Neural progenitor cell (in vitro differentiated cells): ENCODE measurements at regions not wholly inside any gene's neighbourhood (a gene's known extent, or its start where the extent isn't known, plus 50 kb on each side); places are given as distances from the start of the nearest gene placed in this dataset.

Experiments
- DNase-seq: peaks from one replicate; pipeline ENCODE4 v3.0.0-alpha.2; 2016; ENCODE audit warnings: low spot score
- H2AFZ ChIP-seq: fragments of 200-600 bp; sonication (generic); replicated peaks from 2 replicates; pipeline ENCODE4 v1.6.1; 2016; ENCODE audit warnings: antibody characterized with exemption
- H3F3A ChIP-seq: fragments of 200-600 bp; sonication (generic); 2 replicates; pipeline ENCODE4 v1.6.1; 2016; ENCODE audit warnings: antibody characterized with exemption, low read depth
- H3K27ac ChIP-seq: fragments of 200-600 bp; sonication (generic); 2 replicates; pipeline ENCODE4 v1.5.1; 2016; ENCODE audit warnings: mild to moderate bottlenecking
- H3K27me3 ChIP-seq: fragments of 200-600 bp; sonication (generic); 2 replicates; pipeline ENCODE4 v1.6.1; 2016; ENCODE audit warnings: mild to moderate bottlenecking, moderate library complexity
- H3K36me3 ChIP-seq: fragments of 200-600 bp; sonication (generic); 2 replicates; pipeline ENCODE4 v1.5.1; 2016
- H3K4me1 ChIP-seq: fragments of 200-600 bp; sonication (generic); 2 replicates; pipeline ENCODE4 v1.6.1; 2016; ENCODE audit warnings: mixed run types
- H3K4me2 ChIP-seq: fragments of 200-600 bp; sonication (generic); 2 replicates; pipeline ENCODE4 v1.6.1; 2016
- H3K4me3 ChIP-seq: fragments of 200-600 bp; sonication (generic); 2 replicates; pipeline ENCODE4 v1.5.1; 2016
- H3K79me2 ChIP-seq: fragments of 200-600 bp; sonication (generic); 2 replicates; pipeline ENCODE4 v1.6.1; 2016; ENCODE audit warnings: low read depth
- H3K9ac ChIP-seq: fragments of 200-600 bp; sonication (generic); 2 replicates; pipeline ENCODE4 v1.6.1; 2016
- H3K9me3 ChIP-seq: fragments of 200-600 bp; sonication (generic); 2 replicates; pipeline ENCODE4 v1.5.1; 2016; ENCODE audit warnings: low read depth
- H4K20me1 ChIP-seq: fragments of 200-600 bp; sonication (generic); 2 replicates; pipeline ENCODE4 v1.6.1; 2016; ENCODE audit warnings: low read depth
- H3K27ac Mint-ChIP-seq: 3 replicates; pipeline ENCODE4 v1.8.0; 2021; ENCODE audit warnings: mixed read lengths
- H3K27me3 Mint-ChIP-seq: 2 replicates; pipeline ENCODE4 v1.8.0; 2022; ENCODE audit warnings: low read depth, mild to moderate bottlenecking, inconsistent platforms, moderate library complexity, mixed read lengths; ENCODE audit not compliant: insufficient read depth
- H3K36me3 Mint-ChIP-seq: 3 replicates; pipeline ENCODE4 v1.8.0; 2021; ENCODE audit warnings: mixed read lengths
- H3K4me1 Mint-ChIP-seq: 3 replicates; pipeline ENCODE4 v1.8.0; 2021; ENCODE audit warnings: mixed read lengths
- H3K4me3 Mint-ChIP-seq: 3 replicates; pipeline ENCODE4 v1.8.0; 2021; ENCODE audit warnings: mild to moderate bottlenecking, moderate library complexity, mixed read lengths
- H3K9me3 Mint-ChIP-seq: 3 replicates; pipeline ENCODE4 v1.8.0; 2020; ENCODE audit warnings: mixed read lengths
- EZH2 ChIP-seq: fragments of 200-600 bp; sonication (generic); IDR thresholded peaks from 2 replicates; pipeline ENCODE4 v1.6.1; 2017; ENCODE audit warnings: antibody characterized with exemption, mild to moderate bottlenecking, moderate library complexity
- EZH2phosphoT487 ChIP-seq: fragments of 200-600 bp; sonication (generic); IDR thresholded peaks from 2 replicates; pipeline ENCODE4 v1.6.1; 2017; ENCODE audit warnings: antibody characterized with exemption
- TF ChIP-seq, protein P1 (sequence below): fragments of 200-600 bp; sonication (generic); IDR thresholded peaks from 2 replicates; pipeline ENCODE4 v1.5.1; 2017; ENCODE audit warnings: antibody characterized with exemption, mild to moderate bottlenecking

DNA sequence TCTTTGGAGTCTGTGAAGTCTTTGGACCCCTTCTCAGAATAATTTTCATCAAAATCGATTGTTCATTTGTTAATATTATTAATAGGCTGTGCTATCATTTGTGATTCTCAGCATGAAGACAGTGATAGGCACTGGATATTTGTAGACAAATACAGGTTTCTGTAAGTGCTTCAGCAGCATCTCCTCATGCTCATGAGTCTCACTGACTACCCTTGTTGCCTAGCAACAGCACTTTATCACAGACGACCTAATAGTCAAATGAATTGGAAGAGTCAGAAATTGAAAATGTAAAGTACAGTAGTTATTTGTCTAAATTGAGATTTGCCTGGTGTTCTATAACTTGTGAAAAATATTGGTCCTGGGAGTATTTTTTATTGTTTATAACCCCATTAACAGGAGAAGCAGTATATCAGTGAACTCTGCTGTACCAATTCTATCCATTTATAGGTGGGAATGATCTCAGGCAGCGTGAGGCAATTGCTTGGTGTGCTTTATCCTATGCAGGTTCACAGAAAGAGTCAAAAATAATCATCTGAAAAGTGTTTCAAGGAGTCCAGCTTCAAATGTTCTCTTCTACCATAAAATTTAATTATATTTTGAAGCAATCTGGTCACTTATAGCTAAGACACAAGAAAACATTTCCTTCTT, 684.6 kb downstream of the RFPL4B start:
- no peaks in the 10 kb centered on the region for H3F3A ChIP-seq
- H3K4me3 ChIP-seq: no peak overlapping the region
- H3K4me1 ChIP-seq: no peaks in the 10 kb centered on the region
- no peaks in the 10 kb centered on the region for H3K27me3 ChIP-seq
- no peaks in the 10 kb centered on the region for H3K9me3 ChIP-seq
- peaks cover 19% of the 10 kb centered on the region for H3K9me3 Mint-ChIP-seq
- H2AFZ ChIP-seq: no peak overlapping the region
- no peaks in the 10 kb centered on the region for H4K20me1 ChIP-seq
- H3K4me1 Mint-ChIP-seq: peaks cover 23% of the 10 kb centered on the region
- no peaks in the 10 kb centered on the region for H3K27me3 Mint-ChIP-seq
- no peak overlapping the region for H3K9ac ChIP-seq
- H3K36me3 ChIP-seq: no peaks in the 10 kb centered on the region
- peaks cover 2% of the 10 kb centered on the region for H3K36me3 Mint-ChIP-seq
- H3K79me2 ChIP-seq: no peaks in the 10 kb centered on the region
- no peak overlapping the region for H3K4me2 ChIP-seq
- DNase-seq: peak; percentile 22
- no peak overlapping the region for H3K27ac ChIP-seq
- no peak overlapping the region for H3K27ac Mint-ChIP-seq
- H3K4me3 Mint-ChIP-seq: no peak overlapping the region
- no peak for TF ChIP-seq EZH2phosphoT487

DNA sequence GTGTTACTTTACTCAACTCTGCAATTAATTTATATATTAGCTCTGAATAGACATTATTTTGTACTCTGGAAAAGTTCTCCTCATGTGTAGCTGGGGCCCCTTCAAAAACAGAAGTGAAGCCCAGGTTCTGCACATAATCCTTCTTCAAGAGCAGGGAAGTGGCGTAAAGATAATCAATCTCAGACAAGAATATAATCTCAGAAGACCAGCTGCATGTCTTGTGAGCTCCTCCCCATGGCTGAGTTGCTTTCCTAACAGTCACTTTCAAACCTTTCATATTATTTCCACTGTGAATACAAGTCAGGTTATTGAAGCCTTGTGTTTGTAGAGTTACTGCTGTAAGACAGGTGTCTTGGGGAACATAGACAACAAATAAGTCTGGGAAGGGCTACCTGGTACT, 691.9 kb downstream of the RFPL4B start:
- DNase-seq: no peak
- H3K4me3 Mint-ChIP-seq: no peak overlapping the region
- no peaks in the 10 kb centered on the region for H3K36me3 ChIP-seq
- no peaks in the 10 kb centered on the region for H3K4me1 Mint-ChIP-seq
- TF ChIP-seq EZH2phosphoT487 (no peak), EZH2 (no peak)
- TF ChIP-seq, protein P1, sequence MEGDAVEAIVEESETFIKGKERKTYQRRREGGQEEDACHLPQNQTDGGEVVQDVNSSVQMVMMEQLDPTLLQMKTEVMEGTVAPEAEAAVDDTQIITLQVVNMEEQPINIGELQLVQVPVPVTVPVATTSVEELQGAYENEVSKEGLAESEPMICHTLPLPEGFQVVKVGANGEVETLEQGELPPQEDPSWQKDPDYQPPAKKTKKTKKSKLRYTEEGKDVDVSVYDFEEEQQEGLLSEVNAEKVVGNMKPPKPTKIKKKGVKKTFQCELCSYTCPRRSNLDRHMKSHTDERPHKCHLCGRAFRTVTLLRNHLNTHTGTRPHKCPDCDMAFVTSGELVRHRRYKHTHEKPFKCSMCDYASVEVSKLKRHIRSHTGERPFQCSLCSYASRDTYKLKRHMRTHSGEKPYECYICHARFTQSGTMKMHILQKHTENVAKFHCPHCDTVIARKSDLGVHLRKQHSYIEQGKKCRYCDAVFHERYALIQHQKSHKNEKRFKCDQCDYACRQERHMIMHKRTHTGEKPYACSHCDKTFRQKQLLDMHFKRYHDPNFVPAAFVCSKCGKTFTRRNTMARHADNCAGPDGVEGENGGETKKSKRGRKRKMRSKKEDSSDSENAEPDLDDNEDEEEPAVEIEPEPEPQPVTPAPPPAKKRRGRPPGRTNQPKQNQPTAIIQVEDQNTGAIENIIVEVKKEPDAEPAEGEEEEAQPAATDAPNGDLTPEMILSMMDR: no peak
- H3K4me1 ChIP-seq: no peaks in the 10 kb centered on the region
- H3K9me3 Mint-ChIP-seq: peaks cover 18% of the 10 kb centered on the region
- H3K4me2 ChIP-seq: no peak overlapping the region
- H3K27ac Mint-ChIP-seq: no peak overlapping the region
- no peak overlapping the region for H3K4me3 ChIP-seq
- no peak overlapping the region for H3K27ac ChIP-seq
- H3K9me3 ChIP-seq: no peaks in the 10 kb centered on the region
- H2AFZ ChIP-seq: no peak overlapping the region
- no peak overlapping the region for H3K9ac ChIP-seq
- no peaks in the 10 kb centered on the region for H3K79me2 ChIP-seq
- H3K27me3 Mint-ChIP-seq: no peaks in the 10 kb centered on the region
- no peaks in the 10 kb centered on the region for H3K27me3 ChIP-seq
- H3F3A ChIP-seq: no peaks in the 10 kb centered on the region
- no peaks in the 10 kb centered on the region for H3K36me3 Mint-ChIP-seq
- H4K20me1 ChIP-seq: no peaks in the 10 kb centered on the region

DNA sequence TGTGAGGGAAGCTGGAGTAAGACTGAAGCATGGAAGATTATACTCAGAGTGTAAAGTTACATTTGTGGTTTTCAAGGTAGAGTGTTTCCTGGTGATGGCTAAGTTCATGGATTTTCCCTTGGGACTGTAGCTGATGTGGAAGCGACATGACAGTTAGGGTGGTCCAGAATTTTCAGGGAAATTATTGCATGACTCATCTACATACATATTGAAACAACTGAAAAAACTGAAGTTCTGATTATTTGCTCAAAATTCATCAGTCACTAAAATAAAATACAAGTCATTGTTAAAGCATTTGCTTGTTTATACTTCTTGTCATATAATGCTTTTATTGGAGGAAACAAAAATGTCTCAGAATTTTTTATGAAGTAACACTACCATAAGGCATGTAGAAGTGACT, 700.0 kb downstream of the RFPL4B start:
- H3K4me3 Mint-ChIP-seq: no peak overlapping the region
- no peak overlapping the region for H3K9ac ChIP-seq
- no peaks in the 10 kb centered on the region for H3K27me3 Mint-ChIP-seq
- H3K27ac Mint-ChIP-seq: no peak overlapping the region
- no peak overlapping the region for H3K27ac ChIP-seq
- H3F3A ChIP-seq: peaks cover 11% of the 10 kb centered on the region
- no peaks in the 10 kb centered on the region for H3K27me3 ChIP-seq
- no peak overlapping the region for H2AFZ ChIP-seq
- H3K4me1 Mint-ChIP-seq: peaks cover 20% of the 10 kb centered on the region
- peaks cover 28% of the 10 kb centered on the region for H3K4me1 ChIP-seq
- H3K9me3 ChIP-seq: no peaks in the 10 kb centered on the region
- no peaks in the 10 kb centered on the region for H4K20me1 ChIP-seq
- H3K4me3 ChIP-seq: no peak overlapping the region
- no peaks in the 10 kb centered on the region for H3K79me2 ChIP-seq
- H3K36me3 Mint-ChIP-seq: peaks cover 2% of the 10 kb centered on the region
- H3K9me3 Mint-ChIP-seq: peaks cover 7% of the 10 kb centered on the region
- no peaks in the 10 kb centered on the region for H3K36me3 ChIP-seq
- H3K4me2 ChIP-seq: no peak overlapping the region
- TF ChIP-seq, protein P1: no peak
- no peak for TF ChIP-seq EZH2
- TF ChIP-seq EZH2phosphoT487: no peak
- DNase-seq: no peak

DNA sequence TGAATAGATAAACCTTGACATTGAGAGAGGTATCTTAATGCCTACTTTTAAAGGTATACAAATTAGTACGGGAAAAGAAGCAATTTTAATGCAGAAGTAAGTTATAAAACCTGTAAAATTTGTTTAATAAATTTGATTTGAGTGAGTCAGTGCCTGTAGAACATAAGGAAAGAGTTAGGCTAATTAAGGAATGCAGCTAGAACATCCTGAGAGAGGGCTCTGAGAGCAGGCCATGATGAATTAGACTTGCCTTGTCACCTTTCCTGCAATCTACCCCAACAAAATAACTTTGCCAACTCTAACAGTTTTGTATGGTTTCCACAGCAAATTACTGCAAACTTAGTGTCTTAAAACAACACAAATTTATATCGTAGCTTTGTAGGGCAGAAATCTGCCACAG, 700.8 kb downstream of the RFPL4B start:
- Histone ChIP-seq H3K27me3 (no peaks in the 10 kb centered on the region), H3K27ac (no peak overlapping the region), H3K4me1 (peaks cover 28% of the 10 kb centered on the region), H3K9ac (no peak overlapping the region), H3F3A (peaks cover 11% of the 10 kb centered on the region), H3K4me3 (no peak overlapping the region), H3K79me2 (no peaks in the 10 kb centered on the region), H3K9me3 (no peaks in the 10 kb centered on the region), H3K4me2 (no peak overlapping the region), H2AFZ (no peak overlapping the region), H4K20me1 (no peaks in the 10 kb centered on the region), H3K36me3 (no peaks in the 10 kb centered on the region)
- Mint-ChIP-seq H3K4me3 (no peak overlapping the region), H3K36me3 (peaks cover 2% of the 10 kb centered on the region), H3K27ac (no peak overlapping the region), H3K4me1 (peaks cover 27% of the 10 kb centered on the region), H3K27me3 (no peaks in the 10 kb centered on the region), H3K9me3 (peaks cover 3% of the 10 kb centered on the region)
- TF ChIP-seq EZH2phosphoT487: no peak
- no peak for TF ChIP-seq EZH2
- TF ChIP-seq, protein P1: no peak
- no peak for DNase-seq
